Activated CD8-positive, alpha-beta memory T cell treated with anti-CD3 and anti-CD28 coated beads, Interleukin-2, amount 50 U/mL, for 48 hours (primary cell): ENCODE measurements at regions not wholly inside any gene's neighbourhood (a gene's known extent, or its start where the extent isn't known, plus 50 kb on each side); places are given as distances from the start of the nearest gene placed in this dataset.

Experiments used
- DNase-seq: peaks from one replicate; pipeline ENCODE4 v3.0.0-alpha.2; 2020

- DNase-seq, result no peak
Observed at GRCh38 chr7:46855851-46856250, 726.1 kb downstream of the TNS3 start.

DNA sequence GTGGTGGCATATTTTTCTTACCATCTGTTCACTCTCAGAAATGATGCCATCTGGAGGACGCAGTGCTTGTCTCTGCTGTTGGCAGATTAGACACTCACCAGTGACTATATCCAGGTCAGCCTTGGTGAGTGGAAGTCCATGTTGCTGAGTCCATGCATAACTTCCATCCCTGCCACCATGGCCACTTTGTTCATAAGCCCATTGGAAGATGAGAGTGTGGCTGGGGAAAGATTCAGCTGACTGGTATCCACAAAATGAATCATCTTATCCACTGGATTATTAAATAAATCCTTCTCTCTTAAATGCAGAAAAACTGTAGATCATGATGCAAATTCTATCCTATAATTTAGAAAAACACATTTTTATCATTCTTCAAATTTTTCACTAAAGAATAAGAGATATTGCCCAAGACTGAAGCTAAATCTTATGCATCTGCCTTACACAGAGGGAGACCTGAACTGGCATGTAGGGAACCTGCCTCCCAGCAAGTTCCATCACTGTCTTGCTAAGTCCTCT lies 726.9 kb downstream of the TNS3 start:
- DNase-seq, result no peak

DNA sequence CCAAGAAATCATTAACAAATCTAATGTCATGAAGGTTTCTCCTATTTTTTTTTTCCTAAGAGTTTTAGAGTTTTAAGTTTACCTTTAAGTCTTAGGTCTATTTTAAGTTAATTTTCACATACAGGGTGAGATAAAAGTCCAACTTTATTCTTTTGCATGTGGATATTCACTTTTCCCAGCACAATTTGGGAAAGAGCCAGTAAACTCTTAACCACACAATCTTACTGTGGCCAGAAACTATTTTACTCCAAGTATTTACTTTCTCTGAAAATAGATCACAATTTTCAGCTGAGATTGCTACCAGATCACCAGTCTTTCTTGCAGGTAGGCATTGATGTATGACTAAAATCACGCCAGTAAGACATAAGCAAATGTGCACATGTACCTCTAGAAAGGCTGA lies 728.5 kb downstream of the TNS3 start:
- DNase-seq, result no peak

GRCh38 chr7:46852795-46853194 lies 729.1 kb downstream of the TNS3 start:
- DNase-seq, result no peak

DNA sequence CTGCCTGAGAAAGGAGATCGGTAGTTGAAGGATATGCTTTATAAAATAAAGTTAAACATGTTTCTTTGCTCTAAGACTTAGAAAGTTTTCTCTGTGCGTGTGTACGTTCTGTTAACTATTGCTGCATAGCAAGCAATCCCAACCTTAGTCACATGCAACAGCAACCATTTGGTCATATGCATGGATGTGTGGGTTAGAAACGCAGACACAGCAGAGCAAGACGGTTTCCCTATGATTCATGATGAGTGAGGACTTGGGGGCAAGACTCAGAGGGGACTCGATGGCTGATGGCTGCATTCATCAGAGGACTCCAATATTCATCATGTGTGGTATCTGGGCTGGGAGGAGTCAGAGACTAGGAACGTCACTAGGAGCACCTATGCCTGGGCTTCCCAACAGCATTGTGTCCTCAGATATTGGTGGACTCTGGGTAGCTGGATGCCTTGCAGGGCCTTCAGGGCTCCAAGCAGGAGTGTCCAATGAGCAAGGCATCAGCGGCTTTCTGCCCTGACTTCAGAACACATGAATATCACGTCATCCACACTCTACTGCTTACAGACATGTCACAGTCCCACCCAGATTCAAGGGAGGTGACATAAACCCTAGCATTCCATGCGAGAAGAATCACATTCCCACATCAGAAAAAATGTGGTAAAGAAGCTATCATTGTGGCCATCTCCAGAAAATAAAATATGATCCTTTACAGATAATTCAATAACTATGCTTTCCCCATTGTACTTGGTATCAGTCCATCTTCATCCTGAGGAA lies 731.2 kb downstream of the TNS3 start:
- no peak for DNase-seq

GRCh38 chr7:46848944-46849343 lies 733.0 kb downstream of the TNS3 start:
- DNase-seq, result no peak

DNA sequence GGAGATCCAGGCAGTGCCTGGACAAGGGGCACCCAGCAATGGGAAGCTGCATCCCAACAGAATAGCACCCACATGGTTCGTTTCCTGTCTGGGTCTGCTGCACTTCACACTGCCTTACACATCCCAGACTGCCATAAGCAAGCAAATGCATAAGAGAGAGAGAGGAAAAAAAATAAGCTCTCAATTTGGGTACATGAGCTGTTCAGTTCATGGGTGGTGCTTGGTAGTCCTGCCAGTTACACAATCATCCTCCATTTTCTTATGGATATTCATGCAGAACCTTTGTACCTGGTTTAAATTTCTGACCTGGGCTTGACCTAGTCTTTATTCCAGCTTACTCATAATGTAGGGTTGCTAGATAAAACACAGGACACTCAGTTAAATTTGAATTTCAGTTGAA lies 733.6 kb downstream of the TNS3 start:
- DNase-seq, result no peak

- DNase-seq, result no peak
Observed at GRCh38 chr7:46847126-46847525, 734.8 kb downstream of the TNS3 start.

GRCh38 chr7:46844486-46844885 lies 737.4 kb downstream of the TNS3 start:
- no peak for DNase-seq

GRCh38 chr7:46841248-46841647 lies 740.7 kb downstream of the TNS3 start:
- DNase-seq, result no peak

DNA sequence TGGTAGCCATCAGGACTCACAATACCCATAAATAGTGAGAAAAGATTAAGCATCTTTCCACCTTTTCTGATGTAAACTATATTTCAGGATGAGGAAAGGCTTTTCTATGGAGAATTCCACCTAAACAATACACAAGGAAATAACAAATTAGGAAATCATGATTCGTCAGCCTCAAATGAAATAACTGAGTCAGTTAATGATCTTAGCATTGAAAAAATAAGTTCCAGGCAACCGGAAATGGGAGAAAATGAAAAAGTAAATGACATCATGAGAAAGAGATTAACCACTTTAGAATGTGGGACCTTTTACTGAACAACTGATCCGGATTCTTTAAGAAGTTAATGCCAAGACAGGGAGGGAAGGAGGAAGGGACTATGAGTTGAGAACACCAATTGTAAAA lies 742.3 kb downstream of the TNS3 start:
- no peak for DNase-seq

GRCh38 chr7:46838463-46838862 lies 743.4 kb downstream of the TNS3 start:
- DNase-seq, result no peak

GRCh38 chr7:46835556-46835955 lies 746.4 kb downstream of the TNS3 start:
- DNase-seq, result no peak

DNA sequence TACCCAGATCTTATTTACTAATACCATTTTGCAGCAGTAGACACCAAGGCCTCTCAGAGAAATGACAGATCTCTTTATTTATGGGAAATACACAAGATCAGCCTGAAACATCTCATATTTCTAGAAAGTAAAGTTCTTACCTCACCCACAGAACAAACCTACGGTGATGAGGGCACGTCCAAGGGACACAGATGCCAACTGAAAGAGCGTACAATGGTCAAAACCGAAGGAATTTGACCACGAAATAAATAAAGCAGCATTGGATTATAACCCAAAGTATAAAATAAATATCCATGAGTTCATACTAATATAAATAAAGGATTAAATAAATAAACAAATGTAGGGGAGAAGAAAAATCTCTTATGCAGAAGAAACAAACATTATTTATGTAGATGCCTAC lies 747.0 kb downstream of the TNS3 start:
- no peak for DNase-seq

GRCh38 chr7:46833197-46833596 lies 748.7 kb downstream of the TNS3 start:
- no peak for DNase-seq

- DNase-seq, result no peak
Observed at GRCh38 chr7:46832136-46832535, 749.8 kb downstream of the TNS3 start.

DNA sequence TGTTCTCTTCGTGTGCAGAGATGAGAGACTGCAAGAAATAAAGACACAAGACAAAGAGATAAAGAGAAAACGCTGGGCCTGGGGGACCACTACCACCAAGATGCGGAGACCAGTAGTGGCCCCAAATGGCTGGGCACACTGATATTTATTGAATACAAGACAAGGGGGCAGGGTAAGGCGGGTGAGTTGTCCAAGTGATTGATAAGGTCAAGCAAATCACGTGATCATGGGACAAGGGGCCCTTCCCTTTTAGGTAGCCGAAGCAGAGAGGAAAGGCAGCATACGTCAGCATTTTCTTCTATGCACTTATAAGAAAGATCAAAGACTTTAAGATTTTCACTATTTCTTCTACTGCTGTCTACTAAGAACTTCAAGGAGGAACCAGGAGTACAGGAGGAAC lies 762.1 kb downstream of the TNS3 start:
- no peak for DNase-seq

GRCh38 chr7:46814516-46815250 lies 767.2 kb downstream of the TNS3 start:
- DNase-seq, result no peak

GRCh38 chr7:46812101-46812675 lies 769.7 kb downstream of the TNS3 start:
- no peak for DNase-seq

DNA sequence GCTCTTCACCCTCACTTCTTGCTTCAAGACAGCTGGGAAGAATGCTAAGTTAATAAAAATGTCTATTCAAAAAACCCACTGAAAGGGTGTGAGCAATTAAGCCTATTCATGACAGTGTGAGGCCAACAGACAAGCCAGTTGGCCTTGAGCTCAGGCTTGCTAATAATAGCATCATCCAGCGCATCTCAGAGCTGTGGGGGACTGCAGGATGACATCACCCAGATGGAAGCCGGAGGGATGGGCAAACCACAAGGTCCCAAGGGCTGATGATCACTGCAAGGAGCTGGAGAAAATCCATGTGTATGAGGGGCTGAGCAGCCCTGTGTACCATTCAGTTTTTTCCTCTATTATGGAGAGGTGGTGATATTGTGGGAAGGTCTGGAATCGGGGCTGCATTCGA lies 770.4 kb downstream of the TNS3 start:
- no peak for DNase-seq

DNA sequence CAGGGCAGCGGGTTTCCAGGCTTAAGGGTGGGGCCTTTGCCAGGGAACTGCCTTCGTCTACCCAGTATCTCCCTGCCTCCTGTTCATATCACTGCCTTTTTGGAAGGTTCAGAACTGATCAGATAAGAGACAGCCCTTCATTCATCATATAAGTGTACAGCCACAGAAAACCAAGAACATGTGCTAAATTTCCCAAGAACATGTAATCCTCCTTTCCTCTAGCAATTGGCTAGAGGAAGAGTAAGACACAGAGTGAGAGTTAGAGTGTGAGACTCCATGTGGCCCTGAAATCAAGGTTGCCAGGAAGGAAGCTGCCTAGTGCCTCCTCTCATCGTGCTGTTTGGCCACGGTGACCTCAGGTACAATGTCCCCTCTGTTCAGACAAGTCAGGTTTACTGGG lies 770.9 kb downstream of the TNS3 start:
- DNase-seq, result no peak

GRCh38 chr7:46809886-46810285 lies 772.0 kb downstream of the TNS3 start:
- DNase-seq, result no peak

- no peak for DNase-seq
Observed at GRCh38 chr7:46806856-46807255, 775.1 kb downstream of the TNS3 start.

DNA sequence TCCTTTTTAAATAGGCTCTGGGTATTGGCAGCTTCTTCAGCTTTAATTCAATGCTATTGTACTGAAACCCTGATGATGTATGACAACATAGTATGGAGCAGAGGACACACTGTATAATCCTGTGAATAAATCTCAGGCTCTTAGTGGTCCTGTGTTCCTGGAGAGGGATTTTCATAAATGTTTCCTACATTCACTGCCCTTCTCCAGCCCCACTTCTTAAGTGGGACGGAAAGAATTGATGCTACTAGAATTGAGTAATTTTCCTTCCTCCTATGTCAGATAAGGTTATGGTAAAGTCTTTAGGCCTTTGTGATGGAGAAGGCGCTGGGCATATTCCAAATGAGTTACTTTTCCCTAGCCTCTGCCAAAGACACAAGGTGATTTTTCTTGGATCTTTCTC lies 779.4 kb downstream of the TNS3 start:
- no peak for DNase-seq
